ENCODE measurements at regions not wholly inside any gene's neighbourhood (a gene's known extent, or its start where the extent isn't known, plus 50 kb on each side); places are given as distances from the start of the nearest gene placed in this dataset.
"Not testable (repeated sequence)": the region's sequence is repeated elsewhere in the genome, so short reads cannot be mapped to it uniquely, and the experiment has no call there.

GRCh38 chr9:90981726-90982125 is 180.1 kb downstream of the SYK start:
- no peak for DNase-seq

GRCh38 chr9:90983394-90983793 is 181.8 kb downstream of the SYK start:
- no peak for DNase-seq

GRCh38 chr9:90985631-90986030 is 184.0 kb downstream of the SYK start:
- DNase-seq: no peak

- DNase-seq: no peak
Measured at GRCh38 chr9:90986161-90986560, 184.5 kb downstream of the SYK start.

- DNase-seq: no peak
Measured at GRCh38 chr9:90987566-90987965, 185.9 kb downstream of the SYK start.

GRCh38 chr9:90988318-90988717 is 186.7 kb downstream of the SYK start:
- no peak for DNase-seq

GRCh38 chr9:90991953-90992352 is 190.3 kb downstream of the SYK start:
- no peak for DNase-seq

- DNase-seq: no peak
Measured at GRCh38 chr9:90995516-90995915, 193.9 kb downstream of the SYK start.

- no peak for DNase-seq
Measured at GRCh38 chr9:90996154-90997065, 194.8 kb downstream of the SYK start.

- DNase-seq: peak; percentile 9
Measured at GRCh38 chr9:90998573-90998972, 197.0 kb downstream of the SYK start.

- DNase-seq: peak; percentile 11
Measured at GRCh38 chr9:90999425-91000397, 198.1 kb downstream of the SYK start.

- peak; percentile 64 for DNase-seq
Measured at GRCh38 chr9:91001146-91001611, 199.6 kb downstream of the SYK start.

- DNase-seq: no peak
Measured at GRCh38 chr9:91004484-91004883, 202.9 kb downstream of the SYK start.

- DNase-seq: no peak
Measured at GRCh38 chr9:91004992-91005391, 203.4 kb downstream of the SYK start.

GRCh38 chr9:91006046-91006445 is 204.4 kb downstream of the SYK start:
- no peak for DNase-seq

GRCh38 chr9:91008568-91008967 is 206.9 kb downstream of the SYK start:
- DNase-seq: no peak

- DNase-seq: no peak
Measured at GRCh38 chr9:91011891-91012290, 210.3 kb downstream of the SYK start.

- no peak for DNase-seq
Measured at GRCh38 chr9:91012933-91013841, 211.6 kb downstream of the SYK start.

- no peak for DNase-seq
Measured at GRCh38 chr9:91017245-91017644, 215.6 kb downstream of the SYK start.

- DNase-seq: not testable (repeated sequence)
Measured at GRCh38 chr9:91019871-91020270, 218.3 kb downstream of the SYK start.

- DNase-seq: not testable (repeated sequence)
Measured at GRCh38 chr9:91021656-91022055, 220.0 kb downstream of the SYK start.

- DNase-seq: no peak
Measured at GRCh38 chr9:91023741-91024140, 222.1 kb downstream of the SYK start.

All from NCI-H510A treated with DMSO at 0.1 percent for 48 hours (cell line).